ENCODE measurements at regions not wholly inside any gene's neighbourhood (a gene's known extent, or its start where the extent isn't known, plus 50 kb on each side); places are given as distances from the start of the nearest gene placed in this dataset.

- no peak for DNase-seq
Observed at GRCh38 chr1:193348091-193348768, 161.8 kb upstream of the B3GALT2 start.

DNA sequence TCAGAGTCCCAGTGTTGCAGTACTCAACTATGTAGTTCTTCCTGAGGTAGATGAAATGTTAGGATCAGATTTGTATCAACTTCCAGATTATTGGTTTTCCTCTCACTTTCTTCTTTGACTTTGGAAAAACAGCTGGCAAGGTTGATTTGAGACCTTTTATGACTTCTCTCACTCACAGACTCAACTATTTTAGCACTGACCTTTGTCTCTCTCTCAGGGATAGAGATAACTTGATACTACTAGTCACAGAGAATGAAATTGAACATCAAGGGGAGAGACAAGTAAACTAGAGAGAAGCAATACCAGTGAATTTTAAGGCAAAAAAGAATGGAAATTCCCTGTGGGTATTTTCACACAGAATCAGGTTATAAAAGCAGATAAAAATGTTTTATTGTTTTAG is 159.7 kb upstream of the B3GALT2 start:
- no peak for DNase-seq

- DNase-seq = no peak
Observed at GRCh38 chr1:193342811-193343210, 156.4 kb upstream of the B3GALT2 start.

- DNase-seq = no peak
Observed at GRCh38 chr1:193340331-193340730, 153.9 kb upstream of the B3GALT2 start.

GRCh38 chr1:193339401-193339800 is 153.0 kb upstream of the B3GALT2 start:
- DNase-seq = no peak

DNA sequence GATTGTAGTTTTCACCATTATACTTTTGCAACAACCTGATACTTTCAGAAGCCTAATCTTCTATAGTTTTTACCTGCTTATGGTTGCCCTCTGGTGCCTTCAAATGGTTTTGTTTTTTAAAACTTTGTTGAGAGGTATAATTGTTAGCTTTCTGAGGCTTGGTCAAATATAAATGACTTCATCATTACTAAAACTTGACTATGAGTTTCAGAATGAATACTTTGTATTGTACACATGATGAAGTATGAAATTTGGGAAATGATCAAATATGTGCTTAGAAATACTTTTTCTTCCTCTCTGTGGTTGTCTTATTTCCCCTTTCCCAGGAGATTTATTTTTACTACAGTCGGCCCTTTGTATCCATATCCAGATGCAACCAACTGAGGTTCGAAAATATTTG is 151.8 kb upstream of the B3GALT2 start:
- DNase-seq = peak; percentile 14

DNA sequence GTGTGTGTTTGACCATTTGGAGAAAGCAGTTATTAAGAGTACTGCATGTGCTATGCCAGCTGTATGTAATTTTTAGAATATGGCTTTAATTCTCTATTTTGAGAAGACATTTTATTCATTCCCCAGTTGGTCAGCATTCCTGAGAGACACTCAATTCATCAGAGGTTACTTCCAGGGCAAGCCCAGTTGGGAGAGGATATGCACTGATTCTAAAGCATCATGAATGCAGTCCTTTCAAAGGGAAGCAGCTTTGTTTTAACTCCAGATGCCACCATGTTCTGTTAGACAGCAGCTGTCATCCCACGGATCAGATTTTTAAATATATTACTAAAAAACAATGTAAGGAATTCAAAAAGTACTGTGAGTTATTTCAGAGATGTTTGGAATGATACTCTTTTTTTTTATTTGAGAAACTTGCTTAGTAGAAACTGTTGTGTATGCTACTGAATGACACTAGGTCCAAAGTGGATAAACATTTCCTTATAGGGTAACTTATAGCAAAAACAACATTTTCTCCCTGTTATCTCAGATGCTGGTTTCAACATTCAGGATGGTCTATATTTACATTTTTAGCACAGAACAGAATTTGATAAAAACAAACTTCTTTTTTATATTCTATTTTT is 149.5 kb upstream of the B3GALT2 start:
- DNase-seq = no peak

DNA sequence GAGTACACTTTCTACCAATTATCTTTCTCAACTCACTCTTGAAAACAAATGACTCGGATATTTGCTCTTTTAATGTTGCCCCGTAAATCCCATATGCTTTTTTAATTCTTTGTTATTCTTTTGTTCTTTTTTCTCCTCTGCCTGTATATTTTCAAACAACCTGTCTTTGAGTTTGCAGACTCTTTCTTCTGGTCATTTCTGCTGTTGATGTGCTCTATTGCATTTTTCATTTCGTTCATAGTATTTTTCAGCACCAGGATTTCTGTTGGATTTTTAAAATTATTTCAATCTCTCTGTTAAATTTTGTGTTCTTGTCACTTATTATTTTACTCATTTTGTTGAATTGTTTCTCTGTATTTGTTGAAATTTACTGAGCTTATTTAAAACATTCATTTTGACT is 146.8 kb upstream of the B3GALT2 start:
- DNase-seq = no peak

DNA sequence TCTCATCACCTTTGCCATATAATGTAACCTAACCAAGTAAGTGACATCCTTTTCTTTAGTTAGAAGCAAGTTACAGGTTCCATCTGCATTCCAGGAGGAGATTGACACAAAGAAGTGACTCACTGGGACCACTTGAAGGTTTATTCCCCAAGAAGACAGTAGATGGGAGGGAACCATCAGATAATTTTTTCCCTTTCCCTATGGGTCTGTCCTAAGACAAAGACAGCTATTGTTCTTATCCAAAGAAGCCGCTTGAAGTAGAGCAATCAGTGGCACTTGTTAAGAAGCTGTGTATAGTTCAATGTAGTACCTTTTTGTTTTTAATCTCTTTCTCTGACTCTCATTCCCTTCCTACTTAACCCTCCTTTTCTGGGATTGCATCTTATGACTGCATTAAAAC is 139.9 kb upstream of the B3GALT2 start:
- DNase-seq = no peak

DNA sequence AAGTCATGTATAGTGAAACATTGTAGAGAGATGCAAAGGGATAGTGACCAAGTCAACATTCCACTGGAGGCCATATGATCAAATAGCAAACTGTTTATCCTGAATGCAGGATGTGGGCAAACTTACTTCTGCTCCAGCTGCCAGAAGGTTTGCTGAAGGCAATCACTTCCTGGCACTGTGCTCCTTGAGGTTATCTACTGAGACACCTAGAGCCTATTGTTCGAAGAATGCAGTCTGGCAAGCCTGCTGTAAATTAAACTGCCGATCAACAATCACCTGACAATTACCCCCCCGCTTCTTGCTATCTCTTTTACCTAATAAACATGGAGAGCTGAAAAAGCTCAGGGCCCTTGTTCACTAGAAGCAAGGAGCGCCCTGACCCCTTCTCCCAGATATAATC is 139.4 kb upstream of the B3GALT2 start:
- DNase-seq = no peak

GRCh38 chr1:193325042-193325441 is 138.6 kb upstream of the B3GALT2 start:
- DNase-seq = no peak

DNA sequence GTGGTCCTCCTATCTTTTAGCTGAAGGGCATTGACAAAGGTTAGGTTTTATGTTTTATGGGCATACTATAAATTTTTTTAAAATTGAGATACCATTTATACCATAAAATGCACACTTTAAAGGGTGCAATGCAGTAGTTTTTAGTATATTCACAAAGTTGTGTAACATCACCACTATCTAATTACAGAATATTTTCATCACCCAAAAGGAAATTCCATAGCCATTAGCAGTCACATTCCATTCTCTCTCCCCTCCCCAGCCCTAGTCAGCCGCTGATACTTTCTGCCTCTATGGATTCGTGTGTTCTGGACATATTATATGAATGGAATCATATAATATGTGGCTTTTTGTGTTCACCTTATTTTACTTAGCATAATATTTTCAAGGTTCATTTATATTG is 135.8 kb upstream of the B3GALT2 start:
- no peak for DNase-seq

GRCh38 chr1:193321242-193321840 is 134.9 kb upstream of the B3GALT2 start:
- no peak for DNase-seq

- DNase-seq = no peak
Observed at GRCh38 chr1:193320270-193320669, 133.9 kb upstream of the B3GALT2 start.

DNA sequence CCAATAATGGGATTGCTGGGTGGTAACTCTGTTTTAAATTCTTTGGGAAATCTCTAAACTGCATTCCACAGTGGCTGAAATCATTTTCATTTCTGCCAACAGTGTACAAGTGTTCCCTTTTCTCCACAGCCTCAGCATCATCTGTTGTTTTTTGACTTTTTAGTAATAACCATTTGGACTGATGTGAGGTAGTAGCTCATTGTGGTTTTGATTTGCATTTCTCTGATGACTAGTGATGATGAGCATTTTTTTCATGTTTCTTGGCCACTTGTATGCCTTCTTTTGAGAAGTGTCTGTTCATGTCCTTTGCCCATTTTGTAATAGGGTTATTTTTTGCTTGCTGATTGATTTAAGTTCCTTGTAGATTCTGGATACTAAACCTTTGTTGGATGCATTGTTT is 131.9 kb upstream of the B3GALT2 start:
- no peak for DNase-seq

- no peak for DNase-seq
Observed at GRCh38 chr1:193313354-193314140, 127.1 kb upstream of the B3GALT2 start.

GRCh38 chr1:193312432-193312831 is 126.0 kb upstream of the B3GALT2 start:
- no peak for DNase-seq

- DNase-seq = no peak
Observed at GRCh38 chr1:193311226-193311948, 125.0 kb upstream of the B3GALT2 start.

DNA sequence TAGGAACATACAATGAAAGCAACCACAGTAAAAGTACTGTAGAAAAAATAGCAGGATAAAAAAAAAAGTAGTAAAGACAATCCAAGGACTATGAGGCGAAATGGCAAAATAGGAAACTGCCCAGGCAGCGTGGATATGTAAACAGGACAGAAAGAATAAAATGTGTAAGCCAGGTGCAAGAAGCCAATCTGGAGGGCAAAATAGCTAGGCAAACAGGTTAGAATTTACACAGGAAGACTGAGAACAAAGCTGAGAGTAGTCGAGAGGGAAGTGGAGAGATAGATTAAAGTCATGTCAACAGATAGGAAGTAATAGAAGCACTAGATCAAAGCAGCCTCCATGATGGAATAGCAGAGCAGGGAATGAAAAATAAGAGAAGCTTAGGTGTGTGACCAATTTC is 124.2 kb upstream of the B3GALT2 start:
- DNase-seq = no peak

- DNase-seq = no peak
Observed at GRCh38 chr1:193309936-193310475, 123.6 kb upstream of the B3GALT2 start.

- DNase-seq = no peak
Observed at GRCh38 chr1:193308438-193308837, 122.0 kb upstream of the B3GALT2 start.

DNA sequence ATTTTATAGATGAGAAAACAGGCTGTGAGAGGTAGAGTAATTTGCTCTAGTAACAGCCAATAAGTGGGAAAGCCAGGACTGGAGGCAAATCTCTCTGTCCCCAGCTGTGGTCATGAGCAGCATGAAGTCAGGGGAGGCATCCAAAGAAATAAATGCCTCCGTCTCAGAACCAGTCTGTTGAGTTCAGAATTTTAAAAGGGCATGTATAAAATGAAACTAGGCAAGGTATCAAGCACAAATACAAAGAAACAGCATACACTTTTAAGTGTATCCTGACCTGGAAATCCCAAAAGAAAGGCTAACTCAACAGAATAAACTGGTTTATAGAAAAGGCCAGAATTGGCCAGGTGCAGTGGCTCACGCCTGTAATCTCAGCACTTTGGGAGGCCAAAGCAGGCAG is 120.0 kb upstream of the B3GALT2 start:
- no peak for DNase-seq

Data from activated CD4-positive, alpha-beta T cell treated with anti-CD3 and anti-CD28 coated beads, Interleukin-10, Interleukin-2, amounts not matched to agents 100 ng/mL and 50 ng/mL, durations not matched to agents 16 hours and 8 hours (primary cell).